ENCODE measurements at regions not wholly inside any gene's neighbourhood (a gene's known extent, or its start where the extent isn't known, plus 50 kb on each side); places are given as distances from the start of the nearest gene placed in this dataset.

GRCh38 chr10:21202776-21203462, 305.8 kb upstream of the NEBL start:
- TF ChIP-seq, protein P1, sequence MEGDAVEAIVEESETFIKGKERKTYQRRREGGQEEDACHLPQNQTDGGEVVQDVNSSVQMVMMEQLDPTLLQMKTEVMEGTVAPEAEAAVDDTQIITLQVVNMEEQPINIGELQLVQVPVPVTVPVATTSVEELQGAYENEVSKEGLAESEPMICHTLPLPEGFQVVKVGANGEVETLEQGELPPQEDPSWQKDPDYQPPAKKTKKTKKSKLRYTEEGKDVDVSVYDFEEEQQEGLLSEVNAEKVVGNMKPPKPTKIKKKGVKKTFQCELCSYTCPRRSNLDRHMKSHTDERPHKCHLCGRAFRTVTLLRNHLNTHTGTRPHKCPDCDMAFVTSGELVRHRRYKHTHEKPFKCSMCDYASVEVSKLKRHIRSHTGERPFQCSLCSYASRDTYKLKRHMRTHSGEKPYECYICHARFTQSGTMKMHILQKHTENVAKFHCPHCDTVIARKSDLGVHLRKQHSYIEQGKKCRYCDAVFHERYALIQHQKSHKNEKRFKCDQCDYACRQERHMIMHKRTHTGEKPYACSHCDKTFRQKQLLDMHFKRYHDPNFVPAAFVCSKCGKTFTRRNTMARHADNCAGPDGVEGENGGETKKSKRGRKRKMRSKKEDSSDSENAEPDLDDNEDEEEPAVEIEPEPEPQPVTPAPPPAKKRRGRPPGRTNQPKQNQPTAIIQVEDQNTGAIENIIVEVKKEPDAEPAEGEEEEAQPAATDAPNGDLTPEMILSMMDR (IDR thresholded peaks at IDR 0.05) = no peak
- no peak for TF ChIP-seq POLR2A (IDR thresholded peaks at IDR 0.05)
- TF ChIP-seq POLR2AphosphoS5 (IDR thresholded peaks at IDR 0.05) = no peak
